ENCODE measurements at regions not wholly inside any gene's neighbourhood (a gene's known extent, or its start where the extent isn't known, plus 50 kb on each side); places are given as distances from the start of the nearest gene placed in this dataset.
"Not testable (repeated sequence)": the region's sequence is repeated elsewhere in the genome, so short reads cannot be mapped to it uniquely, and the experiment has no call there.

GRCh38 chr14:30445852-30446251 lies 113.1 kb upstream of the G2E3 start:
- DNase-seq, result no peak

- DNase-seq, result no peak
Observed at GRCh38 chr14:30450631-30451545, 108.1 kb upstream of the G2E3 start.

GRCh38 chr14:30456296-30456695 lies 102.7 kb upstream of the G2E3 start:
- no peak for DNase-seq

GRCh38 chr14:30462358-30462757 lies 96.6 kb upstream of the G2E3 start:
- DNase-seq, result no peak

- no peak for DNase-seq
Observed at GRCh38 chr14:30464481-30464880, 94.5 kb upstream of the G2E3 start.

- no peak for DNase-seq
Observed at GRCh38 chr14:30468354-30468753, 90.6 kb upstream of the G2E3 start.

- no peak for DNase-seq
Observed at GRCh38 chr14:30471980-30472379, 87.0 kb upstream of the G2E3 start.

- not testable (repeated sequence) for DNase-seq
Observed at GRCh38 chr14:30473846-30474696, 84.9 kb upstream of the G2E3 start.

- DNase-seq, result no peak
Observed at GRCh38 chr14:30482276-30482675, 76.7 kb upstream of the G2E3 start.

- DNase-seq, result no peak
Observed at GRCh38 chr14:30484201-30484600, 74.8 kb upstream of the G2E3 start.

- DNase-seq, result no peak
Observed at GRCh38 chr14:30484976-30485375, 74.0 kb upstream of the G2E3 start.

- peak; percentile 17 for DNase-seq
Observed at GRCh38 chr14:30496852-30497251, 62.1 kb upstream of the G2E3 start.

GRCh38 chr14:30499358-30499757 lies 59.6 kb upstream of the G2E3 start:
- DNase-seq, result no peak

GRCh38 chr14:30500222-30500621 lies 58.7 kb upstream of the G2E3 start:
- DNase-seq, result no peak

- DNase-seq, result no peak
Observed at GRCh38 chr14:30507209-30507608, 51.7 kb upstream of the G2E3 start.

Measured in NCI-H82 (cell line).